Right hindlimb (tissue), 1 donor: ENCODE measurements at regions not wholly inside any gene's neighbourhood (a gene's known extent, or its start where the extent isn't known, plus 50 kb on each side); places are given as distances from the start of the nearest gene placed in this dataset.

ENCODE experiments used
- DNase-seq: peaks from one replicate; pipeline ENCODE4 v3.0.0-alpha.2; 2018

DNA sequence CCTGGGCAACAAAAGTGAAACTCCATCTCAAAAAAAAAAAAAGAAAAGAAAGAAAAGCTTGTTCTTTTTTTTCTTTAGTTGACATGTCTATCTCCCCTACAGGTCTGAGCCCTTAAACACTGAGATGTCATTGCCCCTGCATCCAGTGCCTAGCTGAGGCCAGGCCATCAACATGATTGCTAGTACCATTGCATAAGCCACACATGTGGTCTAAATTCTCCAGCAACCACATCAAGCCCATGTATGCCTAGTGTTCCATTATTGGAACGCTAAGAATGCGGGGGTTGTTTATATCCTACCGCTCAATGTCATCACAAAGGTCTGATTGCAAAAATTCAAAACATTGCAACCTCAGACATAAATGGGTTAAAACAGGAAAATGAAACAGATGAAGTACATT lies 62.7 kb downstream of the NPTX2 start:
- no peak for DNase-seq

DNA sequence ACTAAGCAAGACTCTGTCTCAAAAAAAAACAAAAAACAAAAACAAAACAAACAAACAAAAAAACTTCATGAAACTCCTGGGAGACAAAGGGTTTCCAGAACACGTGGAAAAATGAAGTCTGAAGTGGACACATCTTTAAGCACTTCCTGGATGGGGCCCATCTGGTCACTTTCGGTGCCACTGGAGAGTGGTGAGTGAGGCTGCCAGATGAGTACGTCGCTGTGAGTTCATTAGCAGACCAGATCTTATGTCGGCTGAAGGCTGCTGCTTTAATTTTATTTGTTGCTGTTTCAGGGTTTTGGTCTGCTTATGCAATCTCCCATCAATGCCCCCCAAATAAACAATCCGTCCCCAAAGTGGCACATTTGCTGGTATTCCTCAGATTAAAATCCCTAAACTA lies 64.4 kb downstream of the NPTX2 start:
- DNase-seq = no peak

DNA sequence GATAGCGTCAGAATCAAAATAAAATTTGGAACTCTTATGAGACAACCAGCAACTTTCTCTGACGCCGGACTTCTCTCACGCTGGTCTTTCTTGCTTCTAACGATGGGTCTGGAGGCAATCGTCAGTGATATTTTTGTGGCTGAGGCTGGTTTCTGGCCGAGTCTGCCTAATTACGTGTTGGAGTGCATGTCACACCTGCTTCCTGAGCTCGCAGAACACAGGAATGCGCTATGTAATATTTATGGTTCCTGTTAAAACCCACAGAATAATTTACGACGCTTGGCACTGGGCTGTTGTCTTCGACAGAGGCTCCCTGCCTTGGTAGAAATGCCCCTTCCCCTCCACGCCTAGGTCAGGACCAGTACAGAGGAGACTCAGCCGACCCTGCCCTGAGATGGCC lies 64.9 kb downstream of the NPTX2 start:
- DNase-seq = no peak

DNA sequence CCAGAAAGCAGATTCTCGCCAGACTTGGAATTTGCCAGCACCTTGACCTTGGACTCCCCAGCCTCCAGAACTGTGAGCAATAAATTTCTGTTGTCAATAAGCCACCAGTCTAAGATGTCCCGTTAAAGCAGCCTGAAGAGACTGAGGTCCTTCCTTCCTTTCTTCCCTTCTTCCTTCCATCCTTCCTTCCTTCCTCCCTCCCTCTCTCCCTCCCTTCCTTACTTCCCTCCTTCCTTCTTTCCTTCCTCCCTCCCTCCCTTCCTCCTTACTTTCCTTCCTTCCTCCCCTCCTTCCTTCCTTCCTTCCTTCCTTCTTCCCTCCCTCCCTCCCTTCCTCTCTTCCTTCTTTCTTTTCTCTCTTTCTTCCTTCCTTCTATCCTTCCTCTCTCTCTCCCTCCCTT lies 66.4 kb downstream of the NPTX2 start:
- no peak for DNase-seq

DNA sequence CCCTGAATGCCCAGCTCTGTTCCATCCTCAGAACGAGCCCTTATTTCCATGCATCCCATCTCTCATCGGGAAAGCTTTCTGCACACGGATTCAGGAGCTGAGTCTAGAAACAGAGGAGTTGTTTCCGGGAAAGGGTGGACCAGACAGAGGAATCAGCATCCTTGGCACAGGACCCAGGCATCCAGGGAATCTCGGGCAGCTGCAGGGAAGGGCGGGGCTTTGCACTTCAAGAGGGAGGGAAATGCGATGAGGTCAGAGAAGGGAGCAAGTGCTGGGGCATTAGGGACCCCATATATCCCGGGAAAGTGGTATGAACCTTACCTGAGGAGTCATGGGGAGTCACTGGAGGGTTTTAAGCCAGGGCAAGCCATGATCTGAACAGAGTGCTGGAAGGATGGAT lies 68.5 kb downstream of the NPTX2 start:
- no peak for DNase-seq

DNA sequence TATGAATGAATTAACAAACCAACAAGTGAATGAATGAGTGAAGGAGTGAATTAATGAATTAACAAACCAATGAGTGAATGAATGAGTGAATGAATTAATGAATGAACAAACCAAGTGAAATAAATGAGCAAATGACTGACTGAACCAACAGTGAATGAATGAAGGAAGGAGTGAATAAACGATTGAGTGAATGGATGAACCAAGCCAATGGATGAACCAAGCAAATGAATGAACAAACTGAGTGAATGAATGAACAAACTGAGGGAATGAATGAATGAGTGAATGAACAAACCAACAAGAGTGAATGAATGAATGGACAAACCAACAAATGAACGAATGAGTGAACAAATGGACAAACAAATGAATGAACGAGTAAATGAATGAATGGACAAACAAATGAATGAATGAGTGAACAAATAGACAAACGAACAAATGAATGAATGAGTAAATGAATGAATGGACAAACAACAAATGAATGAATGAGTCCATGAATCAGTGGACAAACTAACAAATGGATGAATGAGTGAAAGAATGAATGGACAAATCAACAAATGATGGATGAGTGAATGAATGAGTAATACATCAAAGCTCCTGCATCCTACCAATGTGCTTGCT lies 69.5 kb downstream of the NPTX2 start:
- no peak for DNase-seq

DNA sequence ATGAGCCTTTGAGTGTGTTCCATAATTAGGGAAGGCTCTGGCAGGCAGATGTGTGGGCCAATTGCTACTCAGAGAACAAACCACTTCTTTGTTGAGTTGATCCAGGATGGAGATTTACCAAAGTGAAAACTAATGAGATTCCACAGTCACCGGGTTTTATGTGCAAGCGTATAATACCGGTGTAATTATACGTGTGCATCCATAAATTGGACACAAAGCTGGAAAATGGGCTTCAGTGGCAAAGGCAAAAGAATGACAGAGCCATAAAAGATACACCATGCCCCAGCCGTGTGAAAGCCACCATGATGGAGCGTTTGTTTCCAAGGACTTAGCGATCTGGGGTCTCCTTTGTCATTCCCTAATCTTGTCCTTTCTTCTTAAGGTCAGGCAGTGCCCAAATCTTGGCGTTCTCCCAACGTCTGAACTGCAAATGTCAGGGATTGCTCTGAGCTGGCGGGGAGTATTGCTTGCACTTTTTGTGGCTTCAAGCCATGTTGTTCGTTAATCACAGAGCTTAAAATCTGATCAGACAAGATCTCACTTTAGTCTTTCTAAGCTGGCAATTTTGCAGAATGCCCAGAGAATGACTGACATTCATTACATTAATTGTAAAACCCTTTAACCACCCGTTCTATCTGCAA lies 70.1 kb downstream of the NPTX2 start:
- DNase-seq = no peak

DNA sequence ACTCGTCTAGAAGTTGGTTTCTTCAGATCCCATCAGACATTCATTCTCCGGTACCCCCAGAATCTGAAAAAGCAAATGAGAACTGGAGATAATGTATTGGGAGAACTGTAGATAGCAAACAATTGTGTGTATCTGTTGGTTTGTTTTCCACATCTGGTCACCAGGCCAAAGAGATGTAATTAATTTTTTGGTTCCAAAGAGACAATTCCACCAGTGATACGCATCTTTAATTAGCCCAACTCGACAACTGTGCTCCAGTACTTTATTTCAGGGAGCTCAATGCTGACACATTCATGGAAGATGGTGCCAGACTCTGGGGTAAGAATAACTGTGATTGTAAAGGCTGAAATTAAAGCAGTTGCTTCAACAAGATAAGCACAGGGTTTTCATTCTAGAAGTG lies 74.5 kb downstream of the NPTX2 start:
- no peak for DNase-seq

DNA sequence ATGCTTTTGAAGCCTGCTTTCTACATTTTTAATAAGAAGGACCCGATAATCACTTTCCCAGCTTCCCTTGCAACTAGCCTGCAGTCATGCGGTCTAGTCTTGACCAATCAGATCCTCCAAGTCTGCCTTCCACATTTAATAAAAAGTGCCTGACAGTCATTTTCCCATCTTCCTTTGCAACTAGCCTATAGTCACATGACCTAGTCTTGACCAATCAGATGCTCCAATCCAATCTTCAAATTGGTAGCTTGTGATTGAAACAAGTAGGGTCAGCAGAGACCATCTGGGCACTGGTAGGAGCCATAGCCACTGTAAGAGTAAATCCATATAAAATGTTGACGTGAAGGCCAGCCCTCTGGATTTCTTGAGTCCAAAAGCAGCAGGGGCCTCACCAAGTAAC lies 80.0 kb downstream of the NPTX2 start:
- DNase-seq = no peak

DNA sequence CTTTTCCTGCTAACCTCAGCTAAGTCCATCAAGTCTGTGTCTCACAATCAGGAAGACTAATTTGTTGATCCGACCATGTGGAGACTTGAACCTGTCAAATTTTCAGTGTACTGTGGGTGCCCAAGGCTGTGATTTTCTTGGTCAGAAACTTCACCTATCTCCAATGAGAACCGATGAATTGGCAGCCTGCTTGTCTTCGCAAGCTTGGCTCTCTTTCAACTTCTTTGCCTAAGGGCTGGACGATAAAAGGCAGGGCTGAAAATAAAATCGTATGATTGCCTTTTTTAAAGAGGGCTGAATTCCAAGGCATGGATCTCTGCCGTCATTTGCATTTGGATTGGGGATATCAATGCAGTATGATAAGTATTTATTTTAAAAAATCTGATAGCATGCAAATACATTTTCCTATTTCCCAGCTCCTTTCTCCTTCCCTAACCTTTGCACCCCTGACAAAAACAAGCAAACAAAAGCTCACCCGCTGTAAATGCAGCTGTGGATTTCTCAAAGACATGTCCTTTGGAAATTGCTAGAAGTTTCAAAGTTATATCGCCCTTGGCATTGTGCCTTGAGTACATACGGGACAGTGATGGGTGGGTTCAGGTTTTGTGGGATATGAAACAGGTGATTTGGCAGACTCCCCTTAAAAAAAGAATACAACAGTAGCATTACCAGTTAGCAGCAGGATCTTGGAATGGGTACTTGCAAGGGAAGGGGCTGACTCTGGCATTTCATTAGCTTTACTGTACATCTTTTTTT lies 80.6 kb downstream of the NPTX2 start:
- DNase-seq = no peak

DNA sequence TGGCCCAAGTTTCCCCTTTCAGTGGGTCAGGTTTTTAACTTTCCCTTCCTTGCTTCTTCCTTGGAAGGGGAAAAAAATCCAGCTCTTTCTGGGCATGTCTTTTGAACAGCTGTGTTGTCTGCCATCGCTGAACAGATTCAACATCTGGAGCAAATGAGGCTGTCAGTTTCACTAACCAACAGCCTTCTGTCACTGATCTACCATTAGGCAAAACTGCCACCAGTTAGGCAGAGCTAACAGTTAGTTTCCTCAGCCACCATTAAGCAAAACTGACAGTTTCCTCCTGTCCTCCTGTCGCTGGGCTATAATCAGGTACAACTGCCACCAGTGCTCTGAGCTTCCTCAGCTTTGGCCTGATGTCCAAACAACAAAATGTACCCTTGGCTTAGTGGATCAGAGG lies 81.9 kb downstream of the NPTX2 start:
- no peak for DNase-seq

DNA sequence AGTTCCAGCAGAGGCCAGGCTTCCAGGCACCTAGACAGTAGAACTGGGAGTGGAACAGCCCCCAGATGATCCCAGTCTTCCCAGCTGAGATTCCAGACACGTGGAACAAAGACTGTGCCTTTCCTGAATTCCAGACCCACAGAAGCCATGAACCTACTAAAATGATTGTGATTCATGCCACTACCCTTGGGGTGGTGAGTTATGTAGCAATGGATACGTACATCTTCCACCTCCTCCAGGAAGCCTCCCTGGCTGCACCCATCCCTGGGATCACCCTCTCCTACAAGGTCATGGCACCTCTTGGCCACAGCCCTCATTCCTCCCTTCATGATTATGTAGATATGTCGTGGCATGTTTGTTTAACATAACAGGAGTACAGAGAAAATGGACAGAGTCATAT lies 83.4 kb downstream of the NPTX2 start:
- no peak for DNase-seq

DNA sequence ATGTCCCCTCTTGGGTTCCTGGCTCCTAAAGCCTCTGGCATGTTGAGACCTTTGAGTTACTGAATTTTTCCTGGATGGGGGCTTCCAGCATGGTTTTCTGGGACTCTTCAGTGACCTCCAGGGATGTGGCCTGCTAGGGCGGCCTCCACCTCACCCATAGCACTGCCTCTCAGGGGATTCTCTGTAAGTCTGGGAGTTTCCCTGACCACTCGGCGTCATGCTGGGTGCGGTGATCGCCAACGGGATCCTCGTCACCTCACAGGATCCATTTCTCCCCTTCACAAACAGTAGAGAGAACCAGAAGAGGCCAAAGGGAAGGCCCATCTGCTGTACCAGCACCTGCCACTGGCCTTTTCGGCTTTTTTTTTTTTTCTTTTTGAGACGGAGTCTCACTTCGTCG lies 84.3 kb downstream of the NPTX2 start:
- no peak for DNase-seq

DNA sequence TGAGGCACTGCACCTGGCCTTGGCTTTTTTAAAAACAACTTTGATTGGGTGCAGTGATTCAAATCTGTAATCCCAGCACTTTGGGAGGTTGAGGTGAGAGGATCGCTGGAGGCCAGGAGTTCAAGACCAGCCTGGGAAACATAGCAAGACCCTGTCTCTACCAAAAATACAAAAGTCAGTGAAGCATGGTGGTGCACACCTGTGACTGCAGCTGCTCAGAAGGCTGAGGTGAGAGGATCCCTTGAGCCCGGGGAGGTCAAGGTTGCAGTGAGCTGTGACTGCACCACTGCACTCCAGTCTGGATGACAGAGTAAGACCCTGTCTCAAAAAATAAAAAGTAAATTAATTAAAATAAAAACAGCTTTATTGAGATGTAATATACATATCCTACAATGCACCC lies 84.9 kb downstream of the NPTX2 start:
- no peak for DNase-seq

DNA sequence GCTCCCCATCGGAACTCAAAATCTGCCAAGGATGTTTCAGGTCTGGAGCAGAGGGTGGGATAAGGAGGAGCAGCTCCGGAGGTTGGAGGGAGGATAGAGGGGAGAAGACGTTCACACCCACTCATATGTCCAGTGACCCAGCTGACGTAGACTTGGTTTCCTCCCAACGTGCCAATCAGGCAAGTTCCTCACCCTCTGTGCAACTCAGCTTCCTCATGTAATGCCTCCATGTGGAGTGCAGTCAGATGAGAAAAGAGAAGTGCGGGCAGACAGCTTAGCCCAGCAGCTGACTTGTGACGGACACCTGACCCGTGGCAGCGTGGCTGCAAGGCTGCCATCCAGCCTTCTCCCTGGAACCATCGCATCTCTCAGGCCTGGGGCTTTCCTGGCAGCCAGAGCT lies 86.8 kb downstream of the NPTX2 start:
- no peak for DNase-seq

DNA sequence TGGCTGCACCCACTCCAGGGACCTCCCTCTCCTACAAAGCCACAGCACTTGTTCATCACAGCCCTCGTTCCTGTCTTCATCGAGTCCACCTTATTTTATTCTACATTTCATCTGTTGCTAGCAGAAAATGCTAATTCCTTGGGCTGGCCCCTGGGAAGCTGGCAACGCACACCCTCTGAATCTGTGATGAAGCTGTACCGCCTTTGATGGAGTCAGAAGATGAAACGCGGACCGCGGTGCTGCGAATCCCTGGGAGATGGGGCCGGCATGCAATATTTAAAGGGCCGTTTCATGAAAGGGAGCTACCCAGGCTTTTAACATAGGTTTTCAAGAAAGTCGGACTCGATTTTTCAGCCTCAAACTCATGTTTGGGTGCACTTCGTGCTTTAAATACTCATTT lies 88.5 kb downstream of the NPTX2 start:
- DNase-seq = no peak

DNA sequence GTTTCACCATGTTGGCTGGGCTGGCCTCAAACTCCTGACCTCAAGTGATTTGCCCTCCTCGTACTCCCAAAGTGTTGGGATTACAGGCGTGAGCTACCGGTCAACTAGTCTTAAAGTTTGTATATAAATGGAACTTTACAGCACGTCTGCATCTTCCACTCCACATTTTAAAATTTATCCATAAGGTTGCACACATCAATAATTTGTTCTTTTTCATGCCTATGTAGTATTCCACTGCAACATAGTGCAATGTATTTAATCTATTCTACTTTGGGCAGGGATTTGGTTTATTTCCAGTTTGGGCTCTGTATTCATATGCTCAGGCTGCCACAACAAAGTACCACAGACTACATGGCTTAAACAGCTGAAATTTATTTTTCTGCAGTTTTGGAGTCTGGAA lies 90.0 kb downstream of the NPTX2 start:
- no peak for DNase-seq

DNA sequence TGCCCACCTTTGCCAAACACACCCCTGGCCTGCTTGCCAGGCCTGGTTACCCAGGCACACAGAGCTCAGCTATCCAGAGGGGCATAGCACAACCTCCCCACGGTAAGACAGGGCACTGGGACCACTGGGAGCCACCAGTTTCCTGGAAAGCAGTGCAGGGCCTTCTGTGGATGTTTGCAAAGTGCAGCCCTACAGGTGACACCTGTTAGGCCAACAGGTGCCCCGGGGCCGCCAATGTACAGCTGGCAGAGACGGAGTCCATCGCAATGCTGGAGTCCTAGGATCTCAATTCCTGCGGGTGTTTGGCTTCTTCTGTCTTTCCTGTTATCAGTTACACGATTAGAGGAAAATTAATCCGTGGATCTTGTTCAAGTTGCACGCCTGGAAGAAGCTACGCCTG lies 94.9 kb downstream of the NPTX2 start:
- DNase-seq = no peak

DNA sequence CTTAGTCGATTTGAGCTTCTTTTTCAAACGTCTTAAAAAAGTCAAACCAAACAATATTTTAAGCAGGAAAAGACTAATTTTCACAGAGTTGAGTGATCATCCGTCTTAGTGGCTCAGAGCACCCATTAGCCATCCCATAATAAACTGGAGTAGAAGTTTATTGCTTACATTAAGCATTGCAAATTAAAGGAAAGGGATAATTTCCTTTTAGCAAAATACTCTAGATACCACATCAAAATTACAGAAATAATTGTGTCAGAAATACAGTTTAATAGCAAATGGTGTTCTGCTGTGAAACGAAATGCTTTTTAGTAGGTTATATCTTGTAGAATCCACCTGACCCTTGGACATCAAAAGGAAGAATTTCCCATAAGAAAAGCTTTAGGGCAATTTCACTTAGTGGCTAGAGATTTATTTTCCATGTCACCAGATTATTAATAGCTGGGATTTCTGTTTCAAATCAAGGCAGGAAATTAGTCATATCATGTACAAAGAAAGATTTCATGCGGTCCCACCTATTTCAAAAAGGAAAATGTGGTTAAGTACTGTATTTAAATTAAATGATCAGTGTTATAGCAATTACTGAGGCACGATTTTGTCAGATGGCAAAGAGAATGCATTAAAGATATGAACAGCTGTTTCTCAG lies 96.2 kb downstream of the NPTX2 start:
- DNase-seq = no peak

DNA sequence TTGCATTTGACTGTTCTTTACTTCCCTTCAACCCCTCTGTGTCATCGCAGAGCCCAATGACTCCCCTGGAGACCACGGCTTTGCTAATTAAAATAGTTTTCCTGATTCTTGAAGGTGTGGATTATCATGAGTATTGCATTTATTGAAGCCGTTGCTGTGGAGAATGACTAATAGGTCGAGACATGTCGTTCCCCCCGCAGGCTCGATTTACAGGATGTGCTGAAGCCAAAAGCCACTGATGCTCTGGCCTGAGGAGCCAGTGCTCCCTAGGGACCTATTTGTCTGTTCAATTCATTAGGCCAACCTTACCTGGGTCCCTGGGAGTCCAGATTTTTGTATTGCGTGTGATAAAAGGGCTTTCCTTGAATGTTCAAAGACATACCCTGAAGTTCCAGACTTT lies 102.3 kb downstream of the NPTX2 start:
- DNase-seq = no peak

DNA sequence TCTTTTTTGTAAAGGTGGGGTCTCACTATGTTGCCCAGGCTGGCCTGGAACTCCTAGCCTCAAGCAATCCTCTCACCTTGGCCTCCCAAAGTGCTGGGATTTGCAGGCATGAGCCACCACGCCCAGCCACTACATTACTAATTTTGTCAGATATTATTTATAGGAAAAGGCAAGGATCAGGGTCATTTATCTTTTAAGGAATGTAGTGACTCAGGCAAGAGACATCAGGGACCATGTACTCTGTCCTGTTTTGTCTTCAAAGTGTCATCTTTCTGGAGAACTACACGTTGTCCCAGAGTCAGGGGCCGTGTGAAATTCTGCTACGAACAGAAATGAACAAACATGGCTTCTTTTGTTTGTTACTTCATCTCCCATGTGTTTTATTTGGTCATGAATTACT lies 105.3 kb downstream of the NPTX2 start:
- DNase-seq = no peak

DNA sequence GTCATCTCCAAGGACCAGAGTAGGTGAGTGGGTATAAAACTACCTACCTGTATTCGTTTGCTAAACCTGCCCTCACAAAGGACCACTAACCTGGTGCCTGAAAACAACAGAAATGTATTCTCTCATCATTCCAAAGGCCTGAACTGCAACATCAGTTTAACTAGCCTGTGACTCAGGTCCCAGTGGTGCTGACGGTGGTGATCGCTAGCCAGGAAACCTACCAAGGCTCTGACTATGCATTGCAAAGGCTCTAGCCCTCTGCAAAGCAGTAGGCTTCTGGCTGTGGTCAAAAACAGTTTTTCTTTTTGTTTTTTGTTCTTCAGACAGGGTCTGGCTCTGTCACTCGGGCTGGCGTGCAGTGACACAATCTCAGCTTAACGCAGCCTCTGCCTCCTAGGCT lies 107.5 kb downstream of the NPTX2 start:
- no peak for DNase-seq

DNA sequence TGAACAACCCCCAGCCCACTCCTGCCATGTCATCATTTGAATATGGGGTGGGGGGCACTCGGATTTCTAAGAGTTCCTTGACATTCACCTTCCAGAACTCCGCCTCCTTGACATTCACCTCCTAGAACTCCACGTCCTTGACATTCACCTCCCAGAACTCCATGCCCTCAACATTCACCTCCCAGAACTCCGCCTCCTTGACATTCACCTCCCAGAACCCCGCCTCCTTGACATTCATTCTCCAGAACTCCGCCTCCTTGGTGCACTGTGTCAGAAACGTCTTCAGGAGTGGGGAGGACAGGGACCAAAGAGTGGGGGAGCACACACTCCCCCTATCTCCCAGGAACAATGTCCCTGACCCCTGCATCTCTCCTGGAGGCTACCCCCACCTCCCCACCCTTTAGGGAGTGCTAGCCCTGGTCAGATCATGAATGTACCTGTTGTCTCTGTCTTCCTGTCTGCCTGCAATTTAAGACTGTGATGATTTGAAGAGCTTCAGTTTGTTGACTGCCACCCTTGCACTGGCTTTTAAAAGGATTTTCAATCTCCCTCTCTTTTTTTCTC lies 110.1 kb downstream of the NPTX2 start:
- DNase-seq = no peak

DNA sequence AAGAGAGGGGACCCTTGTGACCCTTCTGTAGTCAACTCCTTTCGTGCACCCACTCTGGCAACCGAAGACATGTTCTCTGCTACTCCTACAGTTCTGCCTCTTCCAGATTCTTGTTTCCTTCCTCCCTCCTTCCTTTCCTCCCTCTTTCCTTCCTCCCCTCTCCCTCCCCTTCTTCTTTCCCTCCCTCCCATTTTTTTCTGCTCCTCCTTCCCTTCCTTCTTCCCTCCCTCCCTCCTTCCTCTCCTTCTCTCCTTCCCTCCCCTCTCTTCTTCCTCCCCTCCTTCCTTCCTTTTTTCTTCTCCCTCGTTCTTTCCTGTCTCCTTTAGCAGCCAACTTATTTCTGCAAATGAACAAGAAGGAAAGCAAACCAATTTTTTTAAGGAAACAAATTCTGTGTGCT lies 111.5 kb downstream of the NPTX2 start:
- DNase-seq = no peak
